Choroid plexus epithelial cell (primary cell): ENCODE measurements at regions not wholly inside any gene's neighbourhood (a gene's known extent, or its start where the extent isn't known, plus 50 kb on each side); places are given as distances from the start of the nearest gene placed in this dataset.

Experiments
- DNase-seq: peaks from one replicate; pipeline ENCODE4 v3.0.0-alpha.2; 2010; ENCODE audit warnings: low read depth
- H3K4me3 ChIP-seq: 2 replicates; pipeline ENCODE4 v1.5.1; 2011; ENCODE audit warnings: low read depth, mild to moderate bottlenecking, control low read depth, low read length, moderate library complexity
- CTCF ChIP-seq: conservative IDR thresholded peaks from 2 replicates; pipeline ENCODE4 v1.5.1; 2011; ENCODE audit warnings: low read depth, mild to moderate bottlenecking, control low read depth, inconsistent platforms, low read length, moderate library complexity

GRCh38 chr10:117615649-117616048 lies 73.1 kb downstream of the EMX2 start:
- TF ChIP-seq CTCF: no peak
- no peak overlapping the region for H3K4me3 ChIP-seq
- DNase-seq: no peak

GRCh38 chr10:117616179-117616578 lies 73.6 kb downstream of the EMX2 start:
- TF ChIP-seq CTCF: no peak
- H3K4me3 ChIP-seq: no peak overlapping the region
- no peak for DNase-seq

- TF ChIP-seq CTCF: no peak
- no peak for DNase-seq
- H3K4me3 ChIP-seq: no peak overlapping the region
Observed at GRCh38 chr10:117617086-117617485, 74.5 kb downstream of the EMX2 start.

GRCh38 chr10:117617659-117618058 lies 75.1 kb downstream of the EMX2 start:
- TF ChIP-seq CTCF: no peak
- no peak for DNase-seq
- no peak overlapping the region for H3K4me3 ChIP-seq

- no peak for DNase-seq
- H3K4me3 ChIP-seq: no peak overlapping the region
- no peak for TF ChIP-seq CTCF
Observed at GRCh38 chr10:117619223-117619622, 76.7 kb downstream of the EMX2 start.

- DNase-seq: no peak
- TF ChIP-seq CTCF: no peak
- no peak overlapping the region for H3K4me3 ChIP-seq
Observed at GRCh38 chr10:117619707-117620405, 77.3 kb downstream of the EMX2 start.

- no peak overlapping the region for H3K4me3 ChIP-seq
- no peak for DNase-seq
- no peak for TF ChIP-seq CTCF
Observed at GRCh38 chr10:117621196-117621595, 78.7 kb downstream of the EMX2 start.
